ENCODE measurements at regions not wholly inside any gene's neighbourhood (a gene's known extent, or its start where the extent isn't known, plus 50 kb on each side); places are given as distances from the start of the nearest gene placed in this dataset.

DNA sequence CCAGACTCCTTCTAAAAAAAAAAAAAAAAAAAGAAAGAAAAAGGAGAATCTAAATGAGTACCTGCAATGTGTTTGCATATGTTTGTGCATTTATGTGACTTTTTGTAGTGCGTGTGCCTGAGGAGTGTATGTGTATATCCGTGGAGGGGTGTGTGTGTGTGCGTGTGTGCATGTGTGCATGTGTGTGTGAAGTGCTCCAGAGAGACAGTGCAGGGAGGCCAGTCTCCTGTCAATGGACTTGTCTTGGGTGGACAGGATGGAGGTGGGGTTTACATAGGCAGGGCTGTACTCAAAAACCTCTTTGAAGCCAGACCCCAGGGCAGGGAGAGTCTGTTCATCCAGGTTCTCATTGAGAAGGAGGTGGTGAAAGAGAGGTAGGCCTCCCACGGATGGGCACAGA is 87.1 kb upstream of the MVB12B start:
- Histone ChIP-seq H3K4me1 (ENCODE audit: insufficient read depth, low read length) (no peaks in the 10 kb centered on the region), H3K27ac (ENCODE audit: low read depth in 1 of 2, low read length in 2 of 2) (no peak overlapping the region), H3K4me3 (ENCODE audit: low read length) (no peak overlapping the region), H3K36me3 (ENCODE audit: insufficient read depth, low read length) (no peaks in the 10 kb centered on the region), H3K9me3 (ENCODE audit: control insufficient read depth in 1 of 2, insufficient read depth in 1 of 2, low read length in 2 of 2) (peaks cover 0 to 7% of the 10 kb centered on the region in 2 experiments), H3K27me3 (ENCODE audit: control insufficient read depth in 1 of 2, insufficient read depth in 2 of 2, low read length in 2 of 2) (no peaks in the 10 kb centered on the region)
- ATAC-seq (ENCODE audit: poor library complexity) = no peak
- ChIA-PET CTCF (no interaction called here), POLR2A (no interaction called here)
- H3K27me3 Mint-ChIP-seq = peaks cover 10% of the 10 kb centered on the region
- peaks cover 2% of the 10 kb centered on the region for H3K9me3 Mint-ChIP-seq
- intact Hi-C loops (cut with DNase I, micrococcal nuclease) = no loop called here
- H3K36me3 Mint-ChIP-seq (ENCODE audit: low read depth) = no peaks in the 10 kb centered on the region
- TF ChIP-seq, protein P1, sequence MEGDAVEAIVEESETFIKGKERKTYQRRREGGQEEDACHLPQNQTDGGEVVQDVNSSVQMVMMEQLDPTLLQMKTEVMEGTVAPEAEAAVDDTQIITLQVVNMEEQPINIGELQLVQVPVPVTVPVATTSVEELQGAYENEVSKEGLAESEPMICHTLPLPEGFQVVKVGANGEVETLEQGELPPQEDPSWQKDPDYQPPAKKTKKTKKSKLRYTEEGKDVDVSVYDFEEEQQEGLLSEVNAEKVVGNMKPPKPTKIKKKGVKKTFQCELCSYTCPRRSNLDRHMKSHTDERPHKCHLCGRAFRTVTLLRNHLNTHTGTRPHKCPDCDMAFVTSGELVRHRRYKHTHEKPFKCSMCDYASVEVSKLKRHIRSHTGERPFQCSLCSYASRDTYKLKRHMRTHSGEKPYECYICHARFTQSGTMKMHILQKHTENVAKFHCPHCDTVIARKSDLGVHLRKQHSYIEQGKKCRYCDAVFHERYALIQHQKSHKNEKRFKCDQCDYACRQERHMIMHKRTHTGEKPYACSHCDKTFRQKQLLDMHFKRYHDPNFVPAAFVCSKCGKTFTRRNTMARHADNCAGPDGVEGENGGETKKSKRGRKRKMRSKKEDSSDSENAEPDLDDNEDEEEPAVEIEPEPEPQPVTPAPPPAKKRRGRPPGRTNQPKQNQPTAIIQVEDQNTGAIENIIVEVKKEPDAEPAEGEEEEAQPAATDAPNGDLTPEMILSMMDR (IDR thresholded peaks at IDR 0.05) = no peak
- H3K4me1 Mint-ChIP-seq (ENCODE audit: low read depth) = no peaks in the 10 kb centered on the region
- no peak for DNase-seq
- no peak overlapping the region for H3K27ac Mint-ChIP-seq
- H3K4me3 Mint-ChIP-seq = no peak overlapping the region

DNA sequence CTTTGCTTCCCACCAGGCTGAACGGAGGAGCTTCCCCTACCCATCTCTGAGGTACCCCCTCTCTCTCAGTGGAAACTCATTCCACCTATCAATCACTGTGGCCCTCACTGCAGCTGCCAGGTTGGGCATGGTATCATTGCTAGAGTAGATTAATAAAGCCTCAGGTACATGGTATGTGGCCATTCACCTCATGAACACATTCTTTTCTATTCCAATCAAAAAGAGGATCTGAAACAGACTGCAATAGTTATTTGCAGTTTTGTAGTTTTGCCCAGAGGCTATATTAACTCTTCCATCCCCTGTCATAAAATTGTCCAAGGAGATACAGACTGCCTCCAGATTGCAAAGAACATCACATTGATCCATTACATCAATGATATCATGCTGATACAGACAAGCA is 85.8 kb upstream of the MVB12B start:
- H3K27ac Mint-ChIP-seq = no peak overlapping the region
- H3K4me1 Mint-ChIP-seq (ENCODE audit: low read depth) = no peaks in the 10 kb centered on the region
- intact Hi-C loops (cut with DNase I, micrococcal nuclease) = no loop called here
- H3K9me3 ChIP-seq (ENCODE audit: control insufficient read depth in 1 of 2, insufficient read depth in 1 of 2, low read length in 2 of 2) = peaks cover 0 to 14% of the 10 kb centered on the region in 2 experiments
- ATAC-seq (ENCODE audit: poor library complexity) (no peak), DNase-seq (no peak)
- no peak overlapping the region for H3K4me3 ChIP-seq (ENCODE audit: low read length)
- peaks cover 7% of the 10 kb centered on the region for H3K9me3 Mint-ChIP-seq
- no peaks in the 10 kb centered on the region for H3K36me3 Mint-ChIP-seq (ENCODE audit: low read depth)
- no peaks in the 10 kb centered on the region for H3K4me1 ChIP-seq (ENCODE audit: insufficient read depth, low read length)
- TF ChIP-seq, protein P1 (IDR thresholded peaks at IDR 0.05) = no peak
- H3K27ac ChIP-seq (ENCODE audit: low read depth in 1 of 2, low read length in 2 of 2) = no peak overlapping the region
- H3K27me3 ChIP-seq (ENCODE audit: control insufficient read depth in 1 of 2, insufficient read depth in 2 of 2, low read length in 2 of 2) = peaks cover 0 to 5% of the 10 kb centered on the region in 2 experiments
- POLR2A ChIA-PET = no interaction called here
- H3K4me3 Mint-ChIP-seq = no peak overlapping the region
- CTCF ChIA-PET = no interaction called here
- H3K36me3 ChIP-seq (ENCODE audit: insufficient read depth, low read length) = no peaks in the 10 kb centered on the region
- H3K27me3 Mint-ChIP-seq = peaks cover 23% of the 10 kb centered on the region

DNA sequence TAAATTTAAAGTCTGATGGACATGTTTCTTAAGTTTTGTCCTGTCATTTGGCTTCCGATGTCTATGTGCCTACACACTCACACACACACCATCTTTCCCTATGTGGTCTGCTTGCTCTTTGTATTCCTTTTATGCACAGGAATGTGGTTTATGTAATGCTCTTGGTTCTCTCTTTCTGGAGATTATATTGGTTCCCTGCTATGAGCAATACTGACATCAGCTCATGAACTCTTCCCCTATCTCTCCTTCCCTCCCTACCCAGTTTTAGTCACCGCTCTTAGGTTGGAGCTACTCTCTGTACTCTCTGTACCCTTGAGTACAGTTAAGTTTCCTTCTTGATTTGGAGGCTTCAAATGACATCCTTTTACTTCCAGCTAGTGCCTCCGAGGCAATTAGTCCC is 77.9 kb upstream of the MVB12B start:
- H3K4me3 Mint-ChIP-seq = no peak overlapping the region
- Histone ChIP-seq H3K4me3 (ENCODE audit: low read length) (no peak overlapping the region), H3K27me3 (ENCODE audit: control insufficient read depth in 1 of 2, insufficient read depth in 2 of 2, low read length in 2 of 2) (peaks cover 11 to 13% of the 10 kb centered on the region in 2 experiments), H3K27ac (ENCODE audit: low read depth in 1 of 2, low read length in 2 of 2) (no peak overlapping the region), H3K36me3 (ENCODE audit: insufficient read depth, low read length) (no peaks in the 10 kb centered on the region), H3K9me3 (ENCODE audit: control insufficient read depth in 1 of 2, insufficient read depth in 1 of 2, low read length in 2 of 2) (peaks cover 0 to 7% of the 10 kb centered on the region in 2 experiments), H3K4me1 (ENCODE audit: insufficient read depth, low read length) (no peaks in the 10 kb centered on the region)
- intact Hi-C loops (cut with DNase I, micrococcal nuclease) = no loop called here
- TF ChIP-seq, protein P1 (IDR thresholded peaks at IDR 0.05) = no peak
- peaks cover 6% of the 10 kb centered on the region for H3K9me3 Mint-ChIP-seq
- no peaks in the 10 kb centered on the region for H3K36me3 Mint-ChIP-seq (ENCODE audit: low read depth)
- ATAC-seq (ENCODE audit: poor library complexity) = no peak
- no peaks in the 10 kb centered on the region for H3K4me1 Mint-ChIP-seq (ENCODE audit: low read depth)
- H3K27ac Mint-ChIP-seq = no peak overlapping the region
- H3K27me3 Mint-ChIP-seq = peaks cover 40% of the 10 kb centered on the region
- no peak for DNase-seq
- ChIA-PET CTCF (no interaction called here), POLR2A (no interaction called here)
